ENCODE measurements at regions not wholly inside any gene's neighbourhood (a gene's known extent, or its start where the extent isn't known, plus 50 kb on each side); places are given as distances from the start of the nearest gene placed in this dataset.

- ChIA-PET CTCF (no interaction called here), POLR2A (no interaction called here)
- no peak overlapping the region for H2AFZ ChIP-seq (ENCODE audit: low read depth)
- no peaks in the 10 kb centered on the region for H3F3A ChIP-seq (replicated peaks; ENCODE audit: insufficient read depth)
- H3K79me2 ChIP-seq (ENCODE audit: insufficient read depth) = no peaks in the 10 kb centered on the region
- H3K36me3 ChIP-seq (replicated peaks in 1 of 2; ENCODE audit: control insufficient read depth in 1 of 2, insufficient read depth in 2 of 2, low read length in 1 of 2) = no peaks in the 10 kb centered on the region
- H3K4me3 ChIP-seq (ENCODE audit: low read depth in 2 of 2, low read length in 1 of 2) = no peak overlapping the region
- H3K4me1 ChIP-seq (ENCODE audit: control insufficient read depth in 1 of 2, insufficient read depth in 2 of 2, low read depth in 1 of 2, low read length in 1 of 2) = peaks cover 0 to 2% of the 10 kb centered on the region in 2 experiments; a peak in 1 of 4 replicates
- no peak overlapping the region for H3K4me2 ChIP-seq
- H3K27me3 ChIP-seq (ENCODE audit: insufficient read depth) = no peaks in the 10 kb centered on the region
- DNase-seq = no peak
- no peaks in the 10 kb centered on the region for H3K9me2 ChIP-seq
- peak; percentile 48 for TF ChIP-seq JUND (IDR thresholded peaks at IDR 0.05)
- no peak for TF ChIP-seq CTCF (IDR thresholded peaks at IDR 0.05)
- TF ChIP-seq EP300 (IDR thresholded peaks at IDR 0.05; ENCODE audit: borderline replicate concordance in 1 of 2, low read depth in 1 of 2, low read length in 1 of 2) = peak in 1 of 2 experiments; percentile 58; a peak in 2 of 4 replicates
- TF ChIP-seq PBX3 (IDR thresholded peaks at IDR 0.05) = peak; percentile 66
- TF ChIP-seq NFIC (IDR thresholded peaks at IDR 0.05; ENCODE audit: borderline replicate concordance) = no peak
- peak; percentile 60; the same call in 1 of the 2 replicates for TF ChIP-seq TCF12 (IDR thresholded peaks at IDR 0.05)
- TF ChIP-seq MAX (IDR thresholded peaks at IDR 0.05; ENCODE audit: low read depth) = no peak
- no peak for TF ChIP-seq CHD2 (IDR thresholded peaks at IDR 0.05; ENCODE audit: low read length, partially characterized antibody)
- peak; percentile 8; the same call in 1 of the 2 replicates for TF ChIP-seq FOSL2 (IDR thresholded peaks at IDR 0.05; ENCODE audit: borderline replicate concordance, low read depth)
- no peaks in the 10 kb centered on the region for H3K9me3 ChIP-seq
- no peak overlapping the region for H3K27ac ChIP-seq (ENCODE audit: low read depth in 2 of 2, low read length in 1 of 2)
- no peak overlapping the region for H3K9ac ChIP-seq
- no peaks in the 10 kb centered on the region for H4K20me1 ChIP-seq (ENCODE audit: insufficient read depth)
- 80% methylated on average over 3 of the region's 3 CpGs for WGBS (ENCODE audit: low lambda C conversion rate)
Observed at GRCh38 chr7:84484502-84485079, 290.0 kb upstream of the SEMA3A start.

- H2AFZ ChIP-seq (ENCODE audit: low read depth) = no peak overlapping the region
- H3K79me2 ChIP-seq (ENCODE audit: insufficient read depth) = no peaks in the 10 kb centered on the region
- CTCF ChIA-PET = interaction anchor here (1.0 kb wide), 1 partner anchor 244 kb away, joined by 3 read pairs; no protein-coding TSS in a partner anchor
- H3F3A ChIP-seq (replicated peaks; ENCODE audit: insufficient read depth) = no peaks in the 10 kb centered on the region
- WGBS (ENCODE audit: low lambda C conversion rate) = 95% methylated on average over 1 of the region's 1 CpG
- no peaks in the 10 kb centered on the region for H3K9me2 ChIP-seq
- H3K36me3 ChIP-seq (replicated peaks in 1 of 2; ENCODE audit: control insufficient read depth in 1 of 2, insufficient read depth in 2 of 2, low read length in 1 of 2) = no peaks in the 10 kb centered on the region
- no peak overlapping the region for H3K27ac ChIP-seq (ENCODE audit: low read depth in 2 of 2, low read length in 1 of 2)
- peaks cover 0 to 2% of the 10 kb centered on the region in 2 experiments; a peak in 2 of 4 replicates for H3K4me1 ChIP-seq (ENCODE audit: control insufficient read depth in 1 of 2, insufficient read depth in 2 of 2, low read depth in 1 of 2, low read length in 1 of 2)
- POLR2A ChIA-PET = no interaction called here
- no peak overlapping the region for H3K9ac ChIP-seq
- H3K4me3 ChIP-seq (ENCODE audit: low read depth in 2 of 2, low read length in 1 of 2) = no peak overlapping the region
- H3K4me2 ChIP-seq = no peak overlapping the region
- no peaks in the 10 kb centered on the region for H3K9me3 ChIP-seq
- DNase-seq = no peak
- no peaks in the 10 kb centered on the region for H4K20me1 ChIP-seq (ENCODE audit: insufficient read depth)
- no peaks in the 10 kb centered on the region for H3K27me3 ChIP-seq (ENCODE audit: insufficient read depth)
- no peak for TF ChIP-seq FOSL2 (IDR thresholded peaks at IDR 0.05; ENCODE audit: borderline replicate concordance, low read depth)
- no peak for TF ChIP-seq TAF1 (IDR thresholded peaks at IDR 0.05; ENCODE audit: borderline replicate concordance, low read depth, low read length)
- TF ChIP-seq ELF1 (IDR thresholded peaks at IDR 0.05) = no peak
- no peak for TF ChIP-seq RFX5 (IDR thresholded peaks at IDR 0.05; ENCODE audit: low read length)
- TF ChIP-seq JUND (IDR thresholded peaks at IDR 0.05) = no peak
- no peak for TF ChIP-seq MEF2A (IDR thresholded peaks at IDR 0.05; ENCODE audit: borderline replicate concordance, low read depth)
- no peak for TF ChIP-seq RXRA (IDR thresholded peaks at IDR 0.05; ENCODE audit: borderline replicate concordance, low read depth)
- TF ChIP-seq RCOR1 (IDR thresholded peaks at IDR 0.05; ENCODE audit: low read length) = no peak
- TF ChIP-seq SMC3 (IDR thresholded peaks at IDR 0.05; ENCODE audit: low read depth, low read length) = no peak
- no peak for TF ChIP-seq USF1 (IDR thresholded peaks at IDR 0.05; ENCODE audit: borderline replicate concordance, low read depth)
- no peak for TF ChIP-seq YY1 (IDR thresholded peaks at IDR 0.05; ENCODE audit: low read depth)
- no peak for TF ChIP-seq CTCF (IDR thresholded peaks at IDR 0.05)
- TF ChIP-seq MAX (IDR thresholded peaks at IDR 0.05; ENCODE audit: low read depth) = no peak
- no peak for TF ChIP-seq PBX3 (IDR thresholded peaks at IDR 0.05)
- no peak for TF ChIP-seq EZH2phosphoT487 (IDR thresholded peaks at IDR 0.05; ENCODE audit: borderline replicate concordance, low read depth)
- no peak for TF ChIP-seq GATA2 (CRISPR knock-in tag; IDR thresholded peaks at IDR 0.05)
Observed at GRCh38 chr7:84482476-84482875, 287.9 kb upstream of the SEMA3A start.
